Endothelial cell of umbilical vein (primary cell): ENCODE measurements at regions not wholly inside any gene's neighbourhood (a gene's known extent, or its start where the extent isn't known, plus 50 kb on each side); places are given as distances from the start of the nearest gene placed in this dataset.

Experiments
- JUN ChIP-seq: IDR thresholded peaks from 2 replicates; pipeline ENCODE4 v1.6.1; 2011; ENCODE audit warnings: borderline replicate concordance, low read depth; ENCODE audit not compliant: insufficient read length, insufficient read depth
- MYC ChIP-seq: IDR thresholded peaks from one replicate; pipeline ENCODE4 v1.6.1; 2011; ENCODE audit warnings: mild to moderate bottlenecking, low read depth, low read length
- TF ChIP-seq, protein P1 (sequence below), 2 donors: IDR thresholded peaks; 1 replicate in 1 of 2; 2 replicates in 1 of 2; pipeline ENCODE4 v1.5.1; 2011; ENCODE audit warnings: low read length in 2 of 2, mild to moderate bottlenecking in 2 of 2, moderate library complexity in 2 of 2, control low read depth in 1 of 2, inconsistent platforms in 1 of 2, low read depth in 1 of 2; ENCODE audit not compliant: insufficient read depth in 1 of 2; ENCODE audit errors: extremely low read depth in 1 of 2
- TF ChIP-seq, protein P2 (sequence below): IDR thresholded peaks from 2 replicates; pipeline ENCODE4 v1.6.1; 2011; ENCODE audit not compliant: insufficient read depth, insufficient read length

DNA sequence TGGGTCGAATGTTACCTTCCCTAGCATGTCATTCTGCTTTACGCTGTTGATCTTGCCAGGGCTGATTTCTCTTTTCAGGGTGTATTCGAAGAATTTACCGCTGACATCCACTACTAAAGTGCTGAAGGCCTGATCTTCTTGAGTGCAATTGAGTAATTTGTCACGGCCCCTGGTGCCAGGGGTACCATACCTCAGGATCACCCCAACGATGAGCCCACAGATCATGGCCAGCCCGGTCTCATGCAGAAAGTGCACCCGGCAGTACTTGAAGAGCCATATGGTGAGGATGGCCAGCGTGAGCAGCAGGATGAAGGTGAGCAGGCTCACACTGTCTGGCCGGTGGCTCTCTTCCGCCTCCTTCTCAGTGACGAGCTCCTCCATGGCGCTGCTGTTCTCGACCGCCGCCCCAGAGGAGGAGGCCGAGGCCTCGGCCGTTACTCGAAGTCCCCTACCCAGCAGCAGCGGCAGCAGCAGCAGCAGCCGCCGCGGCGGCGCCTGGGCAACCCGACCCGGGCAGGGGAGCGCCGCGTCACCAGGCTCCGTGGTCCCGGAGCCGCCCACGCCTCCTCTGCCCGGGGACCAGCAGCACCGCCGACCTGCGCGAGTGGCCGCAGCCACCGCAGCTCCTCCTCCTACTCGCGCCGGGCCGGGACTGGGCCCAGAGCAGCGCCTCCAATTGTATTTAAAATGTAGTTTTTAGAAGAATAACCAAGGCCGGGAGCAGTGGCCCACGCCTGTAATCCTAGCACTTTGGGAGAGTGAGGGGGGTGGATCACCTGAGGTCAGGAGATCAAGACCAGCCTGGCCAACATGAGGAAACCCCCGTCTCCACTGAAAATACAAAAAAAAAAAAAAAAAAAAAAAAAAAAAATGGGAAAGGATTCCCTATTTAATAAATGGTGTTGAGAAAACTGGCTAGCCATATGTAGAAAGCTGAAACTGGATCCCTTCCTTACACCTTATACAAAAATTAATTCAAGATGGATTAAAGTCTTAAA, 58.5 kb upstream of the TMPO start:
- no peak for TF ChIP-seq JUN
- TF ChIP-seq MYC = no peak
- TF ChIP-seq, protein P1, sequence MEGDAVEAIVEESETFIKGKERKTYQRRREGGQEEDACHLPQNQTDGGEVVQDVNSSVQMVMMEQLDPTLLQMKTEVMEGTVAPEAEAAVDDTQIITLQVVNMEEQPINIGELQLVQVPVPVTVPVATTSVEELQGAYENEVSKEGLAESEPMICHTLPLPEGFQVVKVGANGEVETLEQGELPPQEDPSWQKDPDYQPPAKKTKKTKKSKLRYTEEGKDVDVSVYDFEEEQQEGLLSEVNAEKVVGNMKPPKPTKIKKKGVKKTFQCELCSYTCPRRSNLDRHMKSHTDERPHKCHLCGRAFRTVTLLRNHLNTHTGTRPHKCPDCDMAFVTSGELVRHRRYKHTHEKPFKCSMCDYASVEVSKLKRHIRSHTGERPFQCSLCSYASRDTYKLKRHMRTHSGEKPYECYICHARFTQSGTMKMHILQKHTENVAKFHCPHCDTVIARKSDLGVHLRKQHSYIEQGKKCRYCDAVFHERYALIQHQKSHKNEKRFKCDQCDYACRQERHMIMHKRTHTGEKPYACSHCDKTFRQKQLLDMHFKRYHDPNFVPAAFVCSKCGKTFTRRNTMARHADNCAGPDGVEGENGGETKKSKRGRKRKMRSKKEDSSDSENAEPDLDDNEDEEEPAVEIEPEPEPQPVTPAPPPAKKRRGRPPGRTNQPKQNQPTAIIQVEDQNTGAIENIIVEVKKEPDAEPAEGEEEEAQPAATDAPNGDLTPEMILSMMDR (IDR thresholded peaks at IDR 0.05; ENCODE audit: extremely low read depth in 1 of 2, insufficient read depth in 1 of 2, low read depth in 1 of 2, low read length in 2 of 2) = no peak
- TF ChIP-seq, protein P2, sequence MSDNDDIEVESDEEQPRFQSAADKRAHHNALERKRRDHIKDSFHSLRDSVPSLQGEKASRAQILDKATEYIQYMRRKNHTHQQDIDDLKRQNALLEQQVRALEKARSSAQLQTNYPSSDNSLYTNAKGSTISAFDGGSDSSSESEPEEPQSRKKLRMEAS = no peak
